Ascending aorta (tissue), 2 donors: ENCODE measurements at regions not wholly inside any gene's neighbourhood (a gene's known extent, or its start where the extent isn't known, plus 50 kb on each side); places are given as distances from the start of the nearest gene placed in this dataset.
A peak's percentile ranks its signal among the peaks of the same experiment; 100 is the strongest.

Experiments
- DNase-seq, 2 donors: peaks; one replicate each; pipeline ENCODE4 v3.0.0-alpha.2; 2019; ENCODE audit warnings: low spot score in 2 of 2
- H3K27ac ChIP-seq, 2 donors: fragments of 200-600 bp; sonication (generic); one replicate each; pipeline ENCODE4 v1.5.1; 2016 to 2017; ENCODE audit warnings: mild to moderate bottlenecking in 1 of 2
- H3K27me3 ChIP-seq: fragments of 200-600 bp; sonication (generic); one replicate; pipeline ENCODE4 v1.5.1; 2017
- H3K36me3 ChIP-seq, 2 donors: fragments of 200-600 bp; sonication (generic); one replicate each; pipeline ENCODE4 v1.5.1; 2016
- H3K4me1 ChIP-seq, 2 donors: fragments of 200-600 bp; sonication (generic); one replicate each; pipeline ENCODE4 v1.5.1; 2016 to 2017; ENCODE audit warnings: mild to moderate bottlenecking in 1 of 2
- H3K4me3 ChIP-seq, 2 donors: fragments of 200-600 bp; sonication (generic); one replicate each; pipeline ENCODE4 v1.5.1; 2016 to 2017; ENCODE audit warnings: mild to moderate bottlenecking in 1 of 2
- H3K9me3 ChIP-seq, 2 donors: fragments of 200-600 bp; sonication (generic); one replicate each; pipeline ENCODE4 v1.5.1; 2016
- intact Hi-C: fragments of 100-400 bp; cut with DNase I; formaldehyde crosslinking; loops from one replicate; pipeline ENCODE4 v1.15.1; 2023
- TF ChIP-seq, protein P1 (sequence below), 3 experiments: fragments of 200-600 bp in 2 of 3; fragments of 450-650 bp in 1 of 3; sonication (generic) in 2 of 3; IDR thresholded peaks; one replicate each; pipeline ENCODE4 v1.5.1; 2016 to 2019; ENCODE audit warnings: antibody characterized with exemption in 3 of 3, mild to moderate bottlenecking in 1 of 3, moderate library complexity in 1 of 3

DNA sequence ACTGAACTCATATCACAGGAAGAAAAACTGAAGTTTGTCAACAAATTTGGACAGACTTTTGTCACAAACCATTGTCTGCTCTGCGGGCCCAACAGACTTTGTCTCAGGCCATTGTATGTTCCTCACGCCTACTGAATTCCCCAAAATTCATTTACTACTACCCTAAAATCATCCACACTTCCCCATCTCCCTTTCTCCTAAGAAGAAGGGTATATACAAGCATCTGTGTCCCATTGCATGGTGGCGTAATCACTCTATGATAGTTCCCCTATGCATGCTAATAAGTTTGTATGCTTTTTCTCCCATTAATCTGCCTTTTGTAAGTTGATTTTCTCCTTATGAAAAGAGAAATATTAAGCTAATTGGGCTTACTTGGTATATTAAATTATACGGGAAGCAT, 54.9 kb upstream of the ATF3 start:
- no peaks in the 10 kb centered on the region for H3K36me3 ChIP-seq
- no peaks in the 10 kb centered on the region for H3K9me3 ChIP-seq
- H3K4me3 ChIP-seq, result no peak overlapping the region
- intact Hi-C loops, result no loop called here
- TF ChIP-seq, protein P1, sequence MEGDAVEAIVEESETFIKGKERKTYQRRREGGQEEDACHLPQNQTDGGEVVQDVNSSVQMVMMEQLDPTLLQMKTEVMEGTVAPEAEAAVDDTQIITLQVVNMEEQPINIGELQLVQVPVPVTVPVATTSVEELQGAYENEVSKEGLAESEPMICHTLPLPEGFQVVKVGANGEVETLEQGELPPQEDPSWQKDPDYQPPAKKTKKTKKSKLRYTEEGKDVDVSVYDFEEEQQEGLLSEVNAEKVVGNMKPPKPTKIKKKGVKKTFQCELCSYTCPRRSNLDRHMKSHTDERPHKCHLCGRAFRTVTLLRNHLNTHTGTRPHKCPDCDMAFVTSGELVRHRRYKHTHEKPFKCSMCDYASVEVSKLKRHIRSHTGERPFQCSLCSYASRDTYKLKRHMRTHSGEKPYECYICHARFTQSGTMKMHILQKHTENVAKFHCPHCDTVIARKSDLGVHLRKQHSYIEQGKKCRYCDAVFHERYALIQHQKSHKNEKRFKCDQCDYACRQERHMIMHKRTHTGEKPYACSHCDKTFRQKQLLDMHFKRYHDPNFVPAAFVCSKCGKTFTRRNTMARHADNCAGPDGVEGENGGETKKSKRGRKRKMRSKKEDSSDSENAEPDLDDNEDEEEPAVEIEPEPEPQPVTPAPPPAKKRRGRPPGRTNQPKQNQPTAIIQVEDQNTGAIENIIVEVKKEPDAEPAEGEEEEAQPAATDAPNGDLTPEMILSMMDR (IDR thresholded peaks at IDR 0.05), result no peak
- no peaks in the 10 kb centered on the region for H3K4me1 ChIP-seq
- no peak overlapping the region for H3K27ac ChIP-seq
- H3K27me3 ChIP-seq, result no peaks in the 10 kb centered on the region
- no peak for DNase-seq

DNA sequence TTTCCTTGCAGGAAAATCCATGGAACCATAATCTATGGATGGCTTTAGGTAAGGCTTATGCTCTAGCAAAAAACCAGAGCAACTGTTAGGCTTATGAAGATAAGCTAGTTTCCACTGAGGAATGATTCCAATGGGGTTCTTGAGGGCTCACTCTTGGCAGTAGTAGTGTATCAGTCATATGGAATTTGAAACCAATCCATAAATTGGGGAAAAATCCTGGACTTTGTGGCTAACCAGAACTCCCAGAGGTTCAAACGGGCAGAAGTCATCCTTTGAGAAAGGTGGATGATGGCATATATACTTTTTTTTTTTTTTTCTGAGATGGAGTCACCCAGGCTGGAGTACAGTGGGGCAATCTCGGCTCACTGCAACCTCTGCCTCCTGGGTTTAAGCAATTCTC, 54.2 kb upstream of the ATF3 start:
- H3K9me3 ChIP-seq, result no peaks in the 10 kb centered on the region
- no peak overlapping the region for H3K27ac ChIP-seq
- peaks cover 0 to 4% of the 10 kb centered on the region in 2 donors for H3K4me1 ChIP-seq
- no peak for DNase-seq
- no peak overlapping the region for H3K4me3 ChIP-seq
- intact Hi-C loops, result no loop called here
- TF ChIP-seq, protein P1 (IDR thresholded peaks at IDR 0.05), result no peak
- H3K27me3 ChIP-seq, result no peaks in the 10 kb centered on the region
- H3K36me3 ChIP-seq, result no peaks in the 10 kb centered on the region

DNA sequence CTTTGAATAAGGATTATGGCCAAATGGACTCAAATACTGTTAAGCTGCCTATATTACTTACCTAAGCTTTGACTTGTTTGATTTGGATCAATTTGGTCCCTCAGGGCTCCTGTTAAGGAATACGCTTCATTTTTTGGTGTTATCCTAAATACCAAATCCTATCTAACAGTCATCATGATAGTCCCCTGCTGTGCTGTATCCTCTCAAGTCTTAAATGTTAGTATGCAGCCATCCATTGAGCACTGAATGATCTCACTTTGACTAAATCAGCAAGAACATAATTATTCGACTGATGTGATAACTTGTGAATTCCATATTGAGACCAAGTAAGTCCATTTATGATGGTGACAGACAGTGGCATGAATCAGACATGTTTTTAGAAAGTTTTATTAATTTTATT, 53.1 kb upstream of the ATF3 start:
- no peak overlapping the region for H3K4me3 ChIP-seq
- H3K4me1 ChIP-seq, result peaks cover 0 to 6% of the 10 kb centered on the region in 2 donors
- no peaks in the 10 kb centered on the region for H3K36me3 ChIP-seq
- no peak for DNase-seq
- no peaks in the 10 kb centered on the region for H3K27me3 ChIP-seq
- H3K27ac ChIP-seq, result no peak overlapping the region
- TF ChIP-seq, protein P1 (IDR thresholded peaks at IDR 0.05), result no peak
- no peaks in the 10 kb centered on the region for H3K9me3 ChIP-seq
- intact Hi-C loops, result loop anchor here (5.0 kb wide), 2 partner anchors 147 to 237 kb away; partner anchors contain the start of genes NSL1 and TATDN3

DNA sequence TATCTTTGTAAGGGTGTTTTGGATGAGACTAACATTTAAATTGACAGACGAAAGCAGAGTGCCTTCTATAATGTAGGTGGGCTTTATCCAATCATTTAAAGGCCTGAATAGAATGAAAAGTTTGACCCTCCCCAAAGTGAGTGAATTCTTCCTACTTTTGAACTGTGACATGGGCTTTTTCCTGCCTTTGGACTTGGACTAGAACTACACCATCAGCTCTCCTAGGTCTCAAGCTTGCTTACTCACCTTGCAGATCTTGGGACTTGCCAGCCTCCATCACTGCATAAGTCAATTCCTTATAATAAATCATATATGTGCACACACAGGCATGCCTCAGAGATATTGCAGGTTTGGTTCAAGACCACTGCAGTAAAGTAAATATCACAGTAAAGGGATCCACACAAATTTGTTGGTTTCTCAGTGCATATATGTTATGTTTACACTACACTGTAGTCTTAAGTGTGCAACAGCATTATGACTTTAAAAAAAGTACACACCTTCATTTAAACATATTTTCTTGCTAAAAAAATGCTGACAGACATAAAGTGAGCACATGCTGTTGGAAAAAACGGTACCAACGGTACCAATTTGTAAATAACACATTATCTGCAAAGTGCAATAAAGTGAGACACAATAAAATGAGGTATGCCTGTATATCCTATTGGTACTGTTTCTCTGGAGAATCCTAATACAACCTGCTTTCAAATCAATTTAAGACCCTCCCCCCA, 51.6 kb upstream of the ATF3 start:
- Histone ChIP-seq H3K27ac (no peak overlapping the region), H3K27me3 (no peaks in the 10 kb centered on the region), H3K4me3 (no peak overlapping the region), H3K4me1 (peaks cover under 1 to 7% of the 10 kb centered on the region in 2 donors), H3K9me3 (no peaks in the 10 kb centered on the region), H3K36me3 (no peaks in the 10 kb centered on the region)
- TF ChIP-seq, protein P1 (IDR thresholded peaks at IDR 0.05), result no peak
- intact Hi-C loops, result loop anchor here (5.0 kb wide), 2 partner anchors 145 to 235 kb away; partner anchors contain the start of genes NSL1 and TATDN3
- DNase-seq, result no peak

DNA sequence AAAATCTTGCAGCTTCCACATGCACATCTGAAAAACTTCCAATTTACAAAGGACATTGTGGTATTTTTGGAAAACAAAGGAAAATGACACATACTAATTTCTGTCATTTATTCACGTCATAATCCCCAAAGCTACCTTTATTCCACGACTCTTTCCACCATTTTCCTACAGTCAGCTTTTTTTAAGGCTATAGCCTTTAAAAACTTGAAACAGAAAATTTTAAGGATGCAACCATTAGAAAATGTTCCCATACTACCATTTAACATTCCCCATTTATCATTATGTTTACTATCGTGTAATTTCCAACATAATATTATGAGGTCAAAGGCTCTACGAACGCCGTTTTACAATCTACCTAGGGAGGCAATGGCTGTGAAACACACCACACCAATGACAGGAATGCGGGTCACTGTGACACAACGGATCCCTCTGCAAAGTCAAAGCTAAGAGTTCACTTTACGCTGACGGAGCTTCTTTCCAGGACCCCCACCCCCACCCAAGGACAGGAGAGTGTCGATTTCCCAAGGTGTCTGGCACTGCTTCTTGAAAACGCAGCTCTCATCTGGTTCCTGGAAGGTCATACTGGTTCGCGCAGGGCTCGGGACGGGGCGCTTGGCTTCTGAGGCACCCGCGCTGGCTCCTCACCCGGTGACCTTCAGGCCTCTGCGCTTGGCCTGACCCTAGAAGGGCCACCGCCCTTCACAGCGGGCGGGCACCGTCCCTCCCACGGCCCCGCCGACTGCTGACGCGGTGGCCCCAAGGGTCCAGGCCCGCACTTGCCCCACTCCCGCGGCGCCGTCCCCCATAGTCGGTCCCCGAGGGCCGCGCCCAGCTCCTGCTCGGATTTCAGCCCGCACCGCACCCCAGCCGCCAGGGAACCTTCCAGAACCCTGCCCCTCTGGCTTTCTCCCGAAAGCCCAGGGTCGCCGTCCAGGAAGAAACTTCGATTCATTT, 50.5 kb upstream of the ATF3 start:
- Histone ChIP-seq H3K4me3 (peak overlapping the region; percentile 55 to 85), H3K27me3 (no peaks in the 10 kb centered on the region), H3K4me1 (peaks cover 4 to 11% of the 10 kb centered on the region in 2 donors), H3K36me3 (no peaks in the 10 kb centered on the region), H3K9me3 (no peaks in the 10 kb centered on the region), H3K27ac (peak overlapping the region; percentile 86 to 93)
- intact Hi-C loops, result loop anchor here (1.0 to 5.0 kb wide), 5 partner anchors 43 to 234 kb away; partner anchors contain the start of genes ATF3, NSL1 and TATDN3
- TF ChIP-seq, protein P1 (IDR thresholded peaks at IDR 0.05), result peak in 1 of 3 experiments; percentile 35
- peak in 1 of 2 donors; percentile 84 for DNase-seq
